CD4-positive, CD25-positive, alpha-beta regulatory T cell (primary cell): ENCODE measurements at regions not wholly inside any gene's neighbourhood (a gene's known extent, or its start where the extent isn't known, plus 50 kb on each side); places are given as distances from the start of the nearest gene placed in this dataset.

Source experiments
- ATAC-seq, 2 donors: fragments of 150-1000 bp; cut with Tn5 transposase; one replicate each; pipeline ENCODE4 v1.10.0; 2021; ENCODE audit warnings: low read depth in 2 of 2, moderate number of reproducible peaks in 2 of 2, moderate library complexity in 1 of 2
- DNase-seq, 3 donors: peaks; one replicate each; pipeline versions ENCODE4 v3.0.0 to v3.0.0-alpha.2; 2012 to 2022; ENCODE audit warnings: mixed read lengths in 1 of 3
- H3K27ac ChIP-seq: one replicate; pipeline ENCODE4 v1.7.0; 2013; ENCODE audit warnings: mild to moderate bottlenecking, low read length; ENCODE audit not compliant: insufficient read depth, poor library complexity, severe bottlenecking
- H3K27me3 ChIP-seq: one replicate; pipeline ENCODE4 v1.7.0; 2013; ENCODE audit warnings: low read length; ENCODE audit not compliant: control insufficient read depth, insufficient read depth
- H3K36me3 ChIP-seq: one replicate; pipeline ENCODE4 v1.7.0; 2013; ENCODE audit warnings: mild to moderate bottlenecking, low read length, moderate library complexity; ENCODE audit not compliant: control insufficient read depth, insufficient read depth
- H3K4me1 ChIP-seq: 2 replicates; pipeline ENCODE4 v1.7.0; 2013; ENCODE audit warnings: mild to moderate bottlenecking, low read length; ENCODE audit not compliant: insufficient read depth, control insufficient read depth, poor library complexity, severe bottlenecking
- H3K4me3 ChIP-seq: one replicate; pipeline ENCODE4 v1.7.0; 2013; ENCODE audit warnings: low read depth, mild to moderate bottlenecking, low read length, moderate library complexity
- H3K9me3 ChIP-seq, 2 experiments: 1 replicate in 1 of 2; 2 replicates in 1 of 2; pipeline ENCODE4 v1.7.0; 2013; ENCODE audit warnings: low read length in 2 of 2, mild to moderate bottlenecking in 1 of 2, moderate library complexity in 1 of 2; ENCODE audit not compliant: control insufficient read depth in 2 of 2
- H3K27ac Mint-ChIP-seq, 3 donors: one replicate each; pipeline ENCODE4 v1.8.0; 2020 to 2022; ENCODE audit warnings: mild to moderate bottlenecking in 3 of 3, mixed read lengths in 3 of 3, moderate library complexity in 2 of 3
- H3K27me3 Mint-ChIP-seq: one replicate; pipeline ENCODE4 v1.8.0; 2022; ENCODE audit warnings: mild to moderate bottlenecking, mixed read lengths
- H3K36me3 Mint-ChIP-seq: one replicate; pipeline ENCODE4 v1.8.0; 2020; ENCODE audit warnings: mixed read lengths
- H3K4me1 Mint-ChIP-seq, 4 donors: one replicate each; pipeline ENCODE4 v1.8.0; 2020 to 2022; ENCODE audit warnings: mixed read lengths in 4 of 4, mild to moderate bottlenecking in 1 of 4
- H3K4me3 Mint-ChIP-seq, 4 donors: one replicate each; pipeline ENCODE4 v1.8.0; 2020 to 2022; ENCODE audit warnings: mild to moderate bottlenecking in 4 of 4, mixed read lengths in 4 of 4, moderate library complexity in 3 of 4
- H3K9me3 Mint-ChIP-seq, 7 donors: one replicate each; pipeline ENCODE4 v1.8.0; 2020 to 2022; ENCODE audit warnings: mixed read lengths in 7 of 7, mild to moderate bottlenecking in 3 of 7, moderate library complexity in 2 of 7

GRCh38 chr5:98398465-98398864 is 375.0 kb upstream of the RGMB start:
- Mint-ChIP-seq H3K9me3 (peaks cover 0 to 5% (median 0%) of the 10 kb centered on the region in 7 donors), H3K4me1 (no peaks in the 10 kb centered on the region), H3K27me3 (no peaks in the 10 kb centered on the region), H3K36me3 (no peaks in the 10 kb centered on the region), H3K4me3 (no peak overlapping the region), H3K27ac (no peak overlapping the region)
- H3K36me3 ChIP-seq = no peaks in the 10 kb centered on the region
- no peaks in the 10 kb centered on the region for H3K9me3 ChIP-seq
- H3K27me3 ChIP-seq = no peaks in the 10 kb centered on the region
- no peak for DNase-seq
- ATAC-seq = no peak
- H3K27ac ChIP-seq = no peak overlapping the region
- no peaks in the 10 kb centered on the region for H3K4me1 ChIP-seq
- no peak overlapping the region for H3K4me3 ChIP-seq

GRCh38 chr5:98401656-98402055 is 371.8 kb upstream of the RGMB start:
- no peaks in the 10 kb centered on the region for H3K9me3 ChIP-seq
- Mint-ChIP-seq H3K27me3 (no peaks in the 10 kb centered on the region), H3K36me3 (no peaks in the 10 kb centered on the region), H3K9me3 (no peaks in the 10 kb centered on the region), H3K4me3 (no peak overlapping the region), H3K27ac (no peak overlapping the region), H3K4me1 (no peaks in the 10 kb centered on the region)
- H3K27me3 ChIP-seq = no peaks in the 10 kb centered on the region
- DNase-seq (no peak), ATAC-seq (no peak)
- H3K27ac ChIP-seq = no peak overlapping the region
- H3K4me1 ChIP-seq = no peaks in the 10 kb centered on the region
- H3K4me3 ChIP-seq = no peak overlapping the region
- no peaks in the 10 kb centered on the region for H3K36me3 ChIP-seq

DNA sequence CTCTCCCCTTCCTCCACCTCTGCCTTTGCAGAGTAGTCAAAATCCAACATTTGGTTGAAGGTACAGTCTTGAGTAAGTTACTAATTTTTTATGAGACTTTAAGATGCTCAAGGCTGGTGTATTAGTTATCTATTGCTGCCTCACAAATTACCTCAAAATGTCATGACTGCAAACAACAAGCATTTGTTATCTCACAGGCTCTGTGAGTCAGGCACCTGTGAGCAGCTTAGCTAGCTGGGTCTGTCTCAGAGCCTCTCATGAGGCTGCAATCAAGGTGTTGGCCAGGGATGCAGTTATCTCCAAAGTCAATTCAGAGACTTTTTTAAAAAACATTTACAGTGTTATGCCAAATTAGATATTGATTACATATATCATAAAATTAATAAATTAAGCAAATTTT is 371.3 kb upstream of the RGMB start:
- no peak overlapping the region for H3K4me3 ChIP-seq
- no peaks in the 10 kb centered on the region for H3K9me3 ChIP-seq
- ATAC-seq (no peak), DNase-seq (no peak)
- Mint-ChIP-seq H3K4me3 (no peak overlapping the region), H3K36me3 (no peaks in the 10 kb centered on the region), H3K9me3 (no peaks in the 10 kb centered on the region), H3K27ac (no peak overlapping the region), H3K27me3 (no peaks in the 10 kb centered on the region), H3K4me1 (no peaks in the 10 kb centered on the region)
- H3K27ac ChIP-seq = no peak overlapping the region
- no peaks in the 10 kb centered on the region for H3K36me3 ChIP-seq
- no peaks in the 10 kb centered on the region for H3K4me1 ChIP-seq
- no peaks in the 10 kb centered on the region for H3K27me3 ChIP-seq

GRCh38 chr5:98403131-98403530 is 370.3 kb upstream of the RGMB start:
- no peaks in the 10 kb centered on the region for H3K9me3 Mint-ChIP-seq
- no peaks in the 10 kb centered on the region for H3K4me1 ChIP-seq
- H3K36me3 Mint-ChIP-seq = no peaks in the 10 kb centered on the region
- no peak overlapping the region for H3K27ac ChIP-seq
- ATAC-seq (no peak), DNase-seq (no peak)
- no peaks in the 10 kb centered on the region for H3K27me3 ChIP-seq
- H3K27ac Mint-ChIP-seq = no peak overlapping the region
- no peaks in the 10 kb centered on the region for H3K27me3 Mint-ChIP-seq
- H3K9me3 ChIP-seq = no peaks in the 10 kb centered on the region
- H3K4me1 Mint-ChIP-seq = no peaks in the 10 kb centered on the region
- no peak overlapping the region for H3K4me3 Mint-ChIP-seq
- H3K4me3 ChIP-seq = no peak overlapping the region
- H3K36me3 ChIP-seq = no peaks in the 10 kb centered on the region

GRCh38 chr5:98414938-98415337 is 358.5 kb upstream of the RGMB start:
- no peaks in the 10 kb centered on the region for H3K36me3 ChIP-seq
- no peak for DNase-seq
- peaks cover 0 to 7% (median 2%) of the 10 kb centered on the region in 7 donors for H3K9me3 Mint-ChIP-seq
- H3K9me3 ChIP-seq = no peaks in the 10 kb centered on the region
- no peaks in the 10 kb centered on the region for H3K36me3 Mint-ChIP-seq
- no peak overlapping the region for H3K27ac ChIP-seq
- H3K27me3 Mint-ChIP-seq = no peaks in the 10 kb centered on the region
- no peak overlapping the region for H3K27ac Mint-ChIP-seq
- H3K4me3 Mint-ChIP-seq = no peak overlapping the region
- ATAC-seq = no peak
- no peaks in the 10 kb centered on the region for H3K4me1 ChIP-seq
- H3K4me3 ChIP-seq = no peak overlapping the region
- no peaks in the 10 kb centered on the region for H3K27me3 ChIP-seq
- no peaks in the 10 kb centered on the region for H3K4me1 Mint-ChIP-seq

DNA sequence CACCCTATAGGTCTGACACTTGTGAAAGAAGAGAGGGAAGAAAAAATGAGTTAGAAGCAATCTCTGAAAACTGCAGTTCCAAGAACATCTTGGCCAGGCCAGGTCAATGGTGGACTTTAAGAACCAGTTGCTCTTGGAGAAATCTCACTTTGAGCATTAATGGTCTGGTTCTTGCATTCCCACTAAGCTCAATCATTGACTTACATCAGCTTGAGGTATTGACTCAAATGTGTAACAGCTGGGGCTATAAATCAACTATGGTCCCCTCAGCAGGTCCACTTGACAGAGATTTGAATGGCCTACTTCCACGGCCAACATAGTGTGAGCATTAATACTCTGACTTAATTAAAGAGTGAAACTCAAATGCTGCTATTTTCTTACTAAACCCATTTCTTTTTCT is 357.8 kb upstream of the RGMB start:
- no peak overlapping the region for H3K4me3 Mint-ChIP-seq
- no peak overlapping the region for H3K4me3 ChIP-seq
- H3K27ac Mint-ChIP-seq = no peak overlapping the region
- no peak overlapping the region for H3K27ac ChIP-seq
- DNase-seq (no peak), ATAC-seq (no peak)
- peaks cover under 1% of the 10 kb centered on the region for H3K27me3 Mint-ChIP-seq
- no peaks in the 10 kb centered on the region for H3K27me3 ChIP-seq
- H3K4me1 ChIP-seq = no peaks in the 10 kb centered on the region
- H3K36me3 Mint-ChIP-seq = no peaks in the 10 kb centered on the region
- no peaks in the 10 kb centered on the region for H3K36me3 ChIP-seq
- no peaks in the 10 kb centered on the region for H3K4me1 Mint-ChIP-seq
- peaks cover 0 to 7% (median 2%) of the 10 kb centered on the region in 7 donors for H3K9me3 Mint-ChIP-seq
- no peaks in the 10 kb centered on the region for H3K9me3 ChIP-seq

DNA sequence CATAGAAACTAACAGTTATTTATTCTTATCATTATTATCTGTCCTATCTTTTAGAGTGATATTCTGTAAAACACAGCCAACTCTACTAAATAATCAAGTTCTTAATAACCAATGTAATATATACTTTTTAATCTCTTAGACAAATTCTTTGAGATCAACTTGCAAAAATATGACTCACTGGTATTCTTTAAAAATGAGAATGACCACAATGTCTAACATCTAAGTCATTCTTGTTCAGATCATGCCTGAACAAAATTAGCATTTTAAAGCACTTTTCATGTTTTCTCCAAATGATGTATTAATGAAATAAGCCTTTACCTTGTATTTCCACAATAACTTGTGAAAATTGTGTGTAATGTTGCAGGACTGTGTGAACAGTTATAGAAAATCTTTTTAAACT is 356.9 kb upstream of the RGMB start:
- H3K9me3 Mint-ChIP-seq = peaks cover 0 to 5% (median 2%) of the 10 kb centered on the region in 7 donors
- DNase-seq (no peak), ATAC-seq (no peak)
- H3K27me3 Mint-ChIP-seq = peaks cover 4% of the 10 kb centered on the region
- no peaks in the 10 kb centered on the region for H3K4me1 Mint-ChIP-seq
- Histone ChIP-seq H3K27ac (no peak overlapping the region), H3K36me3 (no peaks in the 10 kb centered on the region), H3K4me1 (no peaks in the 10 kb centered on the region), H3K9me3 (no peaks in the 10 kb centered on the region), H3K27me3 (no peaks in the 10 kb centered on the region), H3K4me3 (no peak overlapping the region)
- no peak overlapping the region for H3K27ac Mint-ChIP-seq
- no peak overlapping the region for H3K4me3 Mint-ChIP-seq
- H3K36me3 Mint-ChIP-seq = no peaks in the 10 kb centered on the region

DNA sequence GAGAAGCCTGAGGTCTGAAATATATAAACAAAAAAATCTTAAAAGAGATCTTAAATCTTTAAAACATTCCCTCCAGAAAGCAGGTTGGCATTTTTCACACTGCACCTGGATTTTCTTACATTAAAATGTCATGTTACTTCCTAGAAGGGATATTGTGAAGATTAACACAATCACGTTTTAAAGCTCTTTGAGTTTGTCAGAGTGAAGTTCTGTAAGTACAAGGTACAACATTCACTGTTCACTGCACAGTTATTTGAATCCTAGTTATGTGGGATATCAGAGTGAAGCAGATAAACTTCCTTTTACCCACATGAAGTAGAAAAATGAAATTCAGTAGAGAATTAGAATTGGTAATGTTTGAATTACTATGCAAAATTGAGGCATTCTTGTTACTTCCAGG is 353.6 kb upstream of the RGMB start:
- H3K36me3 ChIP-seq = no peaks in the 10 kb centered on the region
- no peaks in the 10 kb centered on the region for H3K4me1 ChIP-seq
- H3K27ac ChIP-seq = no peak overlapping the region
- H3K4me3 ChIP-seq = no peak overlapping the region
- Mint-ChIP-seq H3K4me1 (no peaks in the 10 kb centered on the region), H3K9me3 (peaks cover 0 to 4% (median 0%) of the 10 kb centered on the region in 7 donors), H3K27ac (no peak overlapping the region), H3K4me3 (no peak overlapping the region), H3K27me3 (peaks cover 4% of the 10 kb centered on the region), H3K36me3 (no peaks in the 10 kb centered on the region)
- no peaks in the 10 kb centered on the region for H3K27me3 ChIP-seq
- DNase-seq = no peak
- no peak for ATAC-seq
- H3K9me3 ChIP-seq = no peaks in the 10 kb centered on the region
